ENCODE measurements at regions not wholly inside any gene's neighbourhood (a gene's known extent, or its start where the extent isn't known, plus 50 kb on each side); places are given as distances from the start of the nearest gene placed in this dataset.

- TF ChIP-seq POLR2AphosphoS5 (IDR thresholded peaks at IDR 0.05) (no peak), CTCF (IDR thresholded peaks at IDR 0.05) (no peak), POLR2A (IDR thresholded peaks at IDR 0.05; ENCODE audit: low read depth) (no peak), EP300 (IDR thresholded peaks at IDR 0.05) (no peak)
Observed at GRCh38 chr7:109782806-109783205, 1213.1 kb downstream of the DNAJB9 start.

All from esophagus muscularis mucosa (tissue), 4 donors.